Colonic mucosa (tissue), 4 donors: ENCODE measurements at regions not wholly inside any gene's neighbourhood (a gene's known extent, or its start where the extent isn't known, plus 50 kb on each side); places are given as distances from the start of the nearest gene placed in this dataset.
A peak's percentile ranks its signal among the peaks of the same experiment; 100 is the strongest.

Source experiments
- DNase-seq: peaks from one replicate; pipeline ENCODE4 v3.0.0-alpha.2; 2020
- H3K27ac ChIP-seq: fragments of 200-600 bp; one replicate; pipeline ENCODE4 v1.8.0; 2021
- H3K27me3 ChIP-seq: fragments of 200-600 bp; one replicate; pipeline ENCODE4 v1.8.0; 2021
- H3K36me3 ChIP-seq: fragments of 200-600 bp; one replicate; pipeline ENCODE4 v1.8.0; 2021
- H3K4me1 ChIP-seq: fragments of 200-600 bp; one replicate; pipeline ENCODE4 v1.8.0; 2021; ENCODE audit warnings: mild to moderate bottlenecking
- H3K4me3 ChIP-seq: fragments of 200-600 bp; one replicate; pipeline ENCODE4 v1.8.0; 2021
- H3K9ac ChIP-seq, 2 donors: one replicate each; pipeline ENCODE4 v1.7.0; 2013; ENCODE audit warnings: control low read depth in 2 of 2, low read depth in 2 of 2, low read length in 2 of 2
- H3K9me3 ChIP-seq: fragments of 200-600 bp; one replicate; pipeline ENCODE4 v1.8.0; 2021
- intact Hi-C: fragments of 100-400 bp; cut with DNase I; formaldehyde crosslinking; loops from one replicate; pipeline ENCODE4 v1.14.1; 2022
- TF ChIP-seq, protein P1 (sequence below): fragments of 200-600 bp; IDR thresholded peaks from one replicate; pipeline ENCODE4 v1.8.0; 2022; ENCODE audit warnings: antibody characterized with exemption, mild to moderate bottlenecking
- donor health status: healthy.
- donor health status: DM: no; HTN: no; CAD: no.
- donor health status: DM: no; HTN: no; CAD: no.

DNA sequence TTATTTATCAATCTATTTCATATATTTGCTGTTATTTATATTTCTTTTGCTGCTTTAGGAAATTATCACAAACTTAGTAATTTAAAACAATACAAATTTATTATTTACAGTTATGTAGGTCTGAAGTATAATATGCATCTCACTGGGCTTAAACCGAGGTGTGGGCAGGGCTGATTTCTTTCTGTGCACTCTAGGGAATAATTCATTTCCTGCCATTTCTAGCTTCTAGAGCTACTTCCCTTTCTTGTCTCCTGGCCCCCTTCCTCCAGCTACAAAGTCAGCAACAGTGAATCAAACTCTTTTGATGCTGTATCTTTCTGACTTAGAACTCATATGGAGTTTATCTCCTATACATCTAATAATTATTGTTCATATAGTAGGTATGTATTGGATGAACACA is 303.5 kb upstream of the ARSJ start:
- Histone ChIP-seq H3K36me3 (no peaks in the 10 kb centered on the region), H3K27me3 (no peaks in the 10 kb centered on the region), H3K9ac (no peak overlapping the region), H3K9me3 (no peaks in the 10 kb centered on the region), H3K4me1 (no peaks in the 10 kb centered on the region), H3K4me3 (no peak overlapping the region), H3K27ac (no peak overlapping the region)
- intact Hi-C loops, result no loop called here
- TF ChIP-seq, protein P1, sequence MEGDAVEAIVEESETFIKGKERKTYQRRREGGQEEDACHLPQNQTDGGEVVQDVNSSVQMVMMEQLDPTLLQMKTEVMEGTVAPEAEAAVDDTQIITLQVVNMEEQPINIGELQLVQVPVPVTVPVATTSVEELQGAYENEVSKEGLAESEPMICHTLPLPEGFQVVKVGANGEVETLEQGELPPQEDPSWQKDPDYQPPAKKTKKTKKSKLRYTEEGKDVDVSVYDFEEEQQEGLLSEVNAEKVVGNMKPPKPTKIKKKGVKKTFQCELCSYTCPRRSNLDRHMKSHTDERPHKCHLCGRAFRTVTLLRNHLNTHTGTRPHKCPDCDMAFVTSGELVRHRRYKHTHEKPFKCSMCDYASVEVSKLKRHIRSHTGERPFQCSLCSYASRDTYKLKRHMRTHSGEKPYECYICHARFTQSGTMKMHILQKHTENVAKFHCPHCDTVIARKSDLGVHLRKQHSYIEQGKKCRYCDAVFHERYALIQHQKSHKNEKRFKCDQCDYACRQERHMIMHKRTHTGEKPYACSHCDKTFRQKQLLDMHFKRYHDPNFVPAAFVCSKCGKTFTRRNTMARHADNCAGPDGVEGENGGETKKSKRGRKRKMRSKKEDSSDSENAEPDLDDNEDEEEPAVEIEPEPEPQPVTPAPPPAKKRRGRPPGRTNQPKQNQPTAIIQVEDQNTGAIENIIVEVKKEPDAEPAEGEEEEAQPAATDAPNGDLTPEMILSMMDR, result no peak
- no peak for DNase-seq

DNA sequence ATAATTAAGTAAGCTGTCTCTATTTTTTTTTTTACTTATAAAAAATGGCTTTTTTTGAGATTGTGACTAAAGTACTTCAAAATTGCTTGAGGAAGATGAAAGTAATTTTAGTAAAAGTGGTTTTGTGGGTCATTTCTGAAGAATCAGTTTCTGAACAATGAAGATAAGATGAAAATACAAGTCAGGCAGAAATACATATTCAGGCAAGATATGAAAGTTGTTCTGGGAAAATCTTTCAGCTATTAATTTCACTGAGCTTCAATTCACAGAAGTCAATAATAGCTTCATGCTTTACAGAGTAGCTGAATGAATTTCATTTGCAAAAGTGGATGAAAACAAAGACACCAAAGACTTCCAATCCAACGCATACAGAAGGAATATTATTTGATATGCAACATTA is 305.2 kb upstream of the ARSJ start:
- no peaks in the 10 kb centered on the region for H3K9me3 ChIP-seq
- no peak overlapping the region for H3K9ac ChIP-seq
- no peaks in the 10 kb centered on the region for H3K27me3 ChIP-seq
- no peak for DNase-seq
- intact Hi-C loops, result no loop called here
- H3K27ac ChIP-seq, result no peak overlapping the region
- no peaks in the 10 kb centered on the region for H3K4me1 ChIP-seq
- TF ChIP-seq, protein P1, result no peak
- no peaks in the 10 kb centered on the region for H3K36me3 ChIP-seq
- H3K4me3 ChIP-seq, result no peak overlapping the region

DNA sequence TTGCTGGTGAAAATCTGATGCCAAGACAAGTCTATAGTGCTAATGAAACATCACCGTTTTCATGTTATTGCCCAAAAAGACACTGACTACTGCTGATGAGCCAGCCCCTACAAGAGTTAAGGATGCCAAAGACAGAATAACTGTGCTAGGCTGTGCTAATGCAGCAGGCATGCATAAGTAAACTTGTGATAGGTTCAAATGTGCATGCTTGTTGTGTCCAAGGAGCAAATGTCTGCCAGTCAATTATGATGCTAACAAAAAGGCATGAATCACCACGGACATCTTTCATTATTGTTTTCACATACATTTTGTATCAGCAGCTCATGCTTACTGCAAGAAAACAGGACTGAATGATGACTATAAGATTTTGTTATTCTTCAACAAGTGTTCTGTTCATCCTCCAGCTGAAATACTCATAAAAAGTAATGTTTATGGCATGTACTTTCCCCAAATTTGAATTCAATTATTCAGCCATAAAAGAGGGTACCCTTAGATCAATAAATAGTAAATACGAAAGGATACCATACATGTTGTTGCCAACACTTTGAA is 306.9 kb upstream of the ARSJ start:
- no peaks in the 10 kb centered on the region for H3K36me3 ChIP-seq
- no peaks in the 10 kb centered on the region for H3K9me3 ChIP-seq
- no peak overlapping the region for H3K27ac ChIP-seq
- TF ChIP-seq, protein P1, result no peak
- intact Hi-C loops, result no loop called here
- no peak for DNase-seq
- no peak overlapping the region for H3K9ac ChIP-seq
- H3K4me3 ChIP-seq, result no peak overlapping the region
- no peaks in the 10 kb centered on the region for H3K4me1 ChIP-seq
- no peaks in the 10 kb centered on the region for H3K27me3 ChIP-seq

DNA sequence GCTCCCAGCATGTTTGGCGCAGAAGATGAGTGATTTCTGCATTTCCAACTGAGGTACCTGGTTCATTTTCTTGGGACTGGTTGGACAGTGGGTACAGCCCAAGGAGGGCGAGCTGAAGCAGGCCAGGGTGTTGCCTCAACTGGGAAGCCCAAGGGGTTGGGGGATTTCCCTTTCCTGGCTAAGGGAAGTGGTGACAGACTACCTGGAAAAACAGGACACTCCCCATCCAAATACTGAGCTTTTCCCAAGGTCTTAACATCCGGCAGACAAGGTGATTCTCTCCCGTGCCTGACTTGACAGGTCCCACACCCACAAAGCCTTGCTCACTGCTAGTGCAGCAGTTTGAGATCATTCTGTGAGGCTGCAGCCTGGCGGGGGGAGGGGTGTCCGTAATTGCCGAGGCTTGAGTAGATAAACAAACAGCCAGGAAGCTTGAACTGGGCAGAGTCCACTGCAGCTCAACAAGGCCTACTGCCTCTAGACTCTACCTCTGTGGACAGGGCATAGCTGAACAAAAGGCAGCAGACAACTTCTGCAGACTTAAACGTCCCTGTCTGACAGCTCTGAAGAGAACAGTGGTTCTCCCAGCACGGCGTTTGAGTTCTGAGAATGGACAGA is 307.7 kb upstream of the ARSJ start:
- TF ChIP-seq, protein P1, result no peak
- Histone ChIP-seq H3K9me3 (no peaks in the 10 kb centered on the region), H3K27me3 (no peaks in the 10 kb centered on the region), H3K36me3 (no peaks in the 10 kb centered on the region), H3K27ac (no peak overlapping the region), H3K9ac (no peak overlapping the region), H3K4me3 (no peak overlapping the region), H3K4me1 (no peaks in the 10 kb centered on the region)
- peak; percentile 67 for DNase-seq
- intact Hi-C loops, result no loop called here

DNA sequence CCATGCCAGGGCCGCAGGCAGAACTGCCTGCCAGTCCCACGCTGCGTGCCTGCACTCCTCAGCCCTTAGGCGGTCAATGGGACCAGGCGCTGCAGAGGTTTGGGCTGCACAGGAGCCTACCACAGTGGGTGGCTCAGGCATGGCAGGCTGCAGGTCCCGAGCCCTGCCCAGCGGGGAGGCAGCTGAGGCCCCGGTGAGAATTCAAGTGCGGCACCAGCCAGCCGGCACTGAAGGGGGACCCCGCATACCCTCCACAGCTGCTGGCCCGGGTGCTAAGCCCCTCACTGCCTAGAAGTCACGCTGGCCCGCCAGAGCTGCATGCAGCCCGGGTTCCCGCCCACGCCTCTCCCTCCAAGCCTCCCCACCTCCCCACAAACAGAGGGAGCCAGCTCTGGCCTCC is 302.5 kb upstream of the UGT8 start:
- no peaks in the 10 kb centered on the region for H3K36me3 ChIP-seq
- intact Hi-C loops, result no loop called here
- TF ChIP-seq, protein P1, result no peak
- H3K9me3 ChIP-seq, result no peaks in the 10 kb centered on the region
- H3K27ac ChIP-seq, result no peak overlapping the region
- H3K27me3 ChIP-seq, result no peaks in the 10 kb centered on the region
- no peak overlapping the region for H3K9ac ChIP-seq
- DNase-seq, result no peak
- no peak overlapping the region for H3K4me3 ChIP-seq
- H3K4me1 ChIP-seq, result no peaks in the 10 kb centered on the region
